NCI-H82 (cell line): ENCODE measurements at regions not wholly inside any gene's neighbourhood (a gene's known extent, or its start where the extent isn't known, plus 50 kb on each side); places are given as distances from the start of the nearest gene placed in this dataset.
A peak's percentile ranks its signal among the peaks of the same experiment; 100 is the strongest.
"Not testable (repeated sequence)": the region's sequence is repeated elsewhere in the genome, so short reads cannot be mapped to it uniquely, and the experiment has no call there.

Experiments used
- DNase-seq: peaks from one replicate; lab custom pipeline; 2025; lab: John Stamatoyannopoulos, UW

- DNase-seq, result no peak
Observed at GRCh38 chr16:64730261-64730660, 391.6 kb downstream of the CDH11 start.

DNA sequence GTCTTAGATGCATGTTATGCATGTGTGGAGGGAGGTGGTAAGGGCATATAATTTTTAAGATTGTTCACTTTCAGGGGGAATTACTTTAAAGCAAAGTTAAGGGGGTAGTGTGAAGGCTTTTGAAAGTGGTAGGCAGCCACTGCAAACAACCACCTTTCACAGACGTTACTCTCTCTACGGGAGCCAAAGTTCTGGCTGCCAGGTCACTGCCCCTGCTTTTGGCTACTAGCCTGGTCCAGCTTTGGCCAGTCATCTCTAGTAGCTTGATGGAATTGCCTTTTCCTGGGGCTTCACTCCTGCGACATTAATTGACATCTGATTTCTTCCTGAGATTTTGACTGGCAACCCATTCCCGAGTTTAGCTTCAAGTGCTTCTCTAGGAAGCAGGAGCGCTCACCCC, 397.5 kb downstream of the CDH11 start:
- DNase-seq, result no peak

DNA sequence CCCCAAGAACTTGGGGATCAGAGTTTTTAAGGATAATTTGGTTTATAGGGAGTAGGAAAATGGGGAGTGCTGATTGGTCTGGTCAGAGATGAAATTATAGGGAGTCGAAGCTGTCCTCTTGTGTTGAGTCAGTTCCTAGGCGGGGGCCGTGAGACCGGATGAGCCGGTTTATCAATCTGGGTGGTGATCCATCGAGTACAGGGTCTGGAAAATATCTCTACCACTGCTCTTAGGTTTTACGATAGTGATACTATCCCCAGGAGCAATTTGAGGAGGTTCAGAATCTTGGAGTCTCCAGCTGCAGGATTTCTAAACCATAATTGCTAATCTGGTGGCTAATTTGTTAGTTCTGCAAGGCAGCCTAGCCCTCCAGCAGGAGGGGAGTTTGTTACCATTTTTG, 403.4 kb downstream of the CDH11 start:
- no peak for DNase-seq

- DNase-seq, result no peak
Observed at GRCh38 chr16:64717871-64718270, 404.0 kb downstream of the CDH11 start.

DNA sequence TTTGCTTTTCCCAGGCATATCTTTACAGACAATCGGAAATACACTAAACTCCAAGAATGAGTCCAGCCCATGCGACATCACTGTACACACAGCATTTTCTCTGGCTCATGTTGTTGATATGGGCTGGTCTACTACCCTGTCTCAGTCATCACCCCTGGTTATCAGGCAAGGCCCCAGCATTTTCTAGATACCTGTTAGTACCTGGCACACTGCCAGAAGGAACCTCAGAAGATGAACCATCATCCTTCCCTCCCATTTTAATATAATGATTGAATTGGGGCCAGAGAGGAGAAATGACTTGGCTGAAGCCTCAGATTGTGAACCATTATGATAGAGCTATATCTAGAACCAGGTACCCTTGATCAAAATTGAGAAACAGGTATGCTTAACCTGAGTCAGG, 406.2 kb downstream of the CDH11 start:
- no peak for DNase-seq

- DNase-seq, result no peak
Observed at GRCh38 chr16:64712026-64712425, 409.8 kb downstream of the CDH11 start.

DNA sequence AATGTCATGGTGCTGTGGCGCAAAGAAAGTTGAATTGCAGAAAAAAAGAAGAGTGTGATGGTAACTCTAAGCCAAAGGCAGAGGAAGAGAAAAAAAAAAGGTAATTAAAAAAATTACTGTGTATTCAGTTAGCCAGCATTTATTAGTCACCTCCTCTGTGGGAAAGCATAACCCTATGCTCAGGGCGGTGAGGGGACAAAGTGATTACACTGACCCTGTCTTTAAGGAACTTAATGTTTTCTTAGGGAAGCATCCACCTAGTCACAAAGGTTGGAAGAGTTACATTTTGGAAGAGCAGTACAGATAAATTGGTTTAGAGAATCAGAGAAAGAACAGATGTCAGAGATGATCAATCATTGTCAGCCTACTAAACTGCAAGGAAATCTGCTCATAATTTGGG, 410.3 kb downstream of the CDH11 start:
- peak; percentile 62 for DNase-seq

- DNase-seq, result no peak
Observed at GRCh38 chr16:64711026-64711425, 410.8 kb downstream of the CDH11 start.

GRCh38 chr16:64705443-64705842, 416.4 kb downstream of the CDH11 start:
- DNase-seq, result no peak

DNA sequence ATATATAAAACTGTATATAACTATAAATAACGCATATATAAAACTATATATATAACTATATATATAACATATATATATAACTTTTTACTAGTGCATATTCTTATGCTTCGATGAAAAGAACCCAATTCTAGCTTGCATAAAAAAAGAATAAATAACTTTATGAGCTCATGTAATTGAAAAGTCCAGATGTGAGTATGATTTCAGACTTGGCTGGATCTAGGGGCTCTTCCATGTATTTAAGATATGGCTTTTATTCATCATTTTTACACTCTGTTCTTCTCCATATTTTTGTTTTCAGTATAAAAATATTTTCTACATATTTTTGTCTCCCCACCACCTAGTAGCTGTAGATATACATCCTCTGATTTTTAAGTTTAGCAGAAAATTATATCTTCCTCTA, 417.5 kb downstream of the CDH11 start:
- DNase-seq, result no peak

DNA sequence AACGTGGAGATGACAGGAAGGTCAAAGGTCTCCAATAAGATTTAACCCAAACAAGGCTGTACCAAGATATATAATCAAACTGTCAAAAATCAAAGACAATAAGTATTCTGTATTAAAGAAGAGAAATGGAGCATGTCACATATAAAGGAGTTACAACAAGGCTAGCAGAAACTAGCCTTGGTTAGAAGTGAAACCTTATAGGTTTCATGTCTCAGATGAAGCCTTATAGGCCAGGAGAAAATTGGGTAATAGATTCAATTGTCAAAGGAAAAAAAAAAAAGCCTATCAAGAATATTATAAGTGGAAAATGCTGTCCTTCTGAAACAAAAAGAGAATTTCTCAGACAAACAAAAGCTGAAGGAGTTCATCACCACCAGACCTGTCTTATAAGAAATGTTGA, 419.4 kb downstream of the CDH11 start:
- no peak for DNase-seq

DNA sequence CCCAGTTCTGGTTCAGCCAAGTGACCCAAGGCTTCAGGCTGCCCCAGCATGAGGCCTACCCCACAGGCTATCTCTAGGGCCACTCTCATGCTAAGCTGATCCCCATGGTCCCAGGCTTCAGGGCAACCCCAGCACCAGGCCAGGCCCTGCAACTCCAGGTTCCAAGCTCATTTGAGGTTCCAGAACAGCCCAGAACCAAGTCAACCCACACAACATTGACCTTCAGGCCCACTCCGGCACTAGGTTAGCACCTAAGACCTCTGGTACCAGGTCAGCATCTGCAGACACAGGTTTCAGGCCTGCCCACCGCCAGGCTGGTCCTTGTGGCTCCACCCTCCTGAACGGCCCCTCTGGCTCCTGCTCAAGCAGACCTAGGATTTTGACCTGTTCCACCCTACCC, 421.2 kb downstream of the CDH11 start:
- no peak for DNase-seq

DNA sequence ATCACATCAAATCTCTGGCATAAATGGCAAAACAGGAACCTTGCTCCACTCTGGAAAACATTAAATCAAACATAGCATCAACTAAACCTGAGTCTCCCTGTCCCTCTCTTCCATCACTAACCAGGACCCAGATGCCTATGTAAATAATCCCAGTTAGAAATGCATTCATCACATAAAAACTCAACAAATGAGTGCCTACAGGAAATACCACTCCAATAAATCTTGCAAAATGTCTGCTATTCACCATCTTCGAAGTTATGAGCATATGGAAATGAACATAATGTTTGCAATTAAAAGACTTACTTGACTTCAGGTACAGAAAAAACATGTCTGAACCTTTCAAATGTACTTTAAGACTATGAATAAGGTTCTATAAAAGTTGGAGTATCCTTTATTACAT, 425.0 kb downstream of the CDH11 start:
- DNase-seq, result no peak

GRCh38 chr16:64695684-64696083, 426.2 kb downstream of the CDH11 start:
- no peak for DNase-seq

DNA sequence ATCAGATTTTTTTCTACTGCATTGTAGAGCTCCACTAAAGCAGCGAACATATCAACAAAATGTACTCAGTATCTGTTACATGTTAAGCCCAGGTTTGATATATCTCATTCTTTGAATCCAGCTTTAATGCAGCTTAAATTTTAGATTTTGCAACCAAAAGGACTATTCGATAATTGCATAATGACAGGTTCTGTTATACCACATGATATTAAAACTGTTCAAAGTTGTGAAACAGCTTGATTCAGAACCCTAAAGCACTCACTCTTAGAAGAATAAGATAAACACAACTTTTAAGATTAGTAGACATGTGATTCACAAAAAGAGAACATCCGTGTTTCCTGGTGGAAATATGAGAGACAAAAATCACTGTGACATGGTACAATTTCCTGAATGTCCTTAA, 427.9 kb downstream of the CDH11 start:
- DNase-seq, result no peak

GRCh38 chr16:64687786-64688185, 434.1 kb downstream of the CDH11 start:
- DNase-seq, result no peak

DNA sequence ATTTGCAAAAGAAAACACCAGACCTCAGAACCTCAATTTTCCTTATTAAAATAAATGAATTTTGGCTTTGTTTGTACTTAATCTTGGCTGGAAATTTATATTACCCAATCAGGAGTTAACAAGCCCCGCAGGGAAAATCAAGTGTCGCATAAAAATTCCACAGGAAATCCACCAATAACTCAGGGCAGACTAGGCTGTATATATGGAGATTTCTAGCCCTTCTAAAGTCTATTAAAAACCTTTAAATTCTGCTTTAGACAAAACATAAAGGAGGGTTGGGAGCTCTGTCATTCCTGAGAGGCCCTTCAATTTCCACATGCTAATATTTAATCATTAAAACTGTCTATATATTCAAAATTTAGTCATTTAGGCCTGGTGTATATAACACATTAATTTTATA, 434.7 kb downstream of the CDH11 start:
- DNase-seq, result no peak

GRCh38 chr16:64679976-64680690, 441.7 kb downstream of the CDH11 start:
- no peak for DNase-seq

DNA sequence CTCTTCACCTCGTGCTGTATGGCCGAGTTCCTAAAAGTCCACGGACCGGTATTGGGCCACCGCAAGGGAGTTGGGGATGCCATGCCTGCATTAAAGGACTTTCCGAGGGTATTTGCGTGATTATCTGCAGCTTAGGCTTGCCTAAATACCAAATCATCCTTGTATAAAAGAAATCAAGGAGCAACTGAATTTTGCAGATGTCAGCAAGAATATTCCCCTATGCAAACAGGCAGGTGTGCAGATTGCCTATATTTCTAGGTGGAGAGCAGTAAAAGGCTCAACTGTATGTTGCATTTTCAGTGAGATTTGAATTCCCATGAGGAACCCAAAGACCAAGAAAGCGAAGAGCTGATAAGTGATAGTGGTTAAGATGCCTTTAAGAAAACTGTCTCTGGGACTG, 452.3 kb downstream of the CDH11 start:
- DNase-seq, result no peak

DNA sequence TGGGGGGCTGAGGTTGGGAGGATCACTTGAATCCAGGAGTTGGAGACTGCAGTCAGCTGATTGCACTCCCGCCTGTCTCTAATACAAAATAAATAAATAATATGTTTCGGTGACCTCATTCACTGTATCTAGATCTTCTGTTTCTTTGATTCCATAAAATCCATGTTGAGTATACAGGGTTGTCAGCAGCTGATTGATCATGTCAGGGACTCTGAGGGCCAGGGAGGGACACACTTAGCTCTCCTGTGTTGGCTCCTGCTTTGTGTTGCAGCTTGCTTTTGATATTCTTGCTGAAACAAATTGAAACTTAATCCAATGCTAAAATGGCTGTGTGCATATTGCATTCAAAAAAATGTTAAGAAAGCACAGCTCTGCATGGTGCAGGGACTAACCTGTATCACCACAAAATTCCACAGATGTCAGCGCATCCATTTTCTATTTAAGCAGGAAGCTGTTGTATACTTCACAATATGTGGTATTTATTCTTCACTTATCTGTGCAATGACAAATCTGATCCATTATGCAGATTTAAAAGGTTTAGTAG, 454.5 kb downstream of the CDH11 start:
- DNase-seq, result no peak

DNA sequence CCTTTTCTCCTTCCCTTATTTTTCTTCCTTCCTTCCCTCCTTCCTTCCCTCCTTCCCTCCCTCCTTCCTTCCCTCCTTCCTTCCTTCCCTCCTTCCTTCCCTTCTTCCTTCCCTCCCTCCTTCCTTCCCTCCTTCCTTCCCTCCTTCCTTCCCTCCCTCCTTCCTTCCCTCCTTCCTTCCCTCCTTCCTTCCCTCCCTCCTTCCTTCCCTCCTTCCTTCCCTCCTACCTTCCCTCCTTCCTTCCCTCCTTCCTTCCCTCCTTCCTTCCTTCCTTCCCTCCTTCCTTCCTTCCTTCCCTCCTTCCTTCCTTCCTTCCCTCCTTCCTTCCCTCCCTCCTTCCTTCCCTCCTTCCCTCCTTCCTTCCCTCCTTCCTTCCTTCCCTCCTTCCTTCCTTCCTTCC, 459.6 kb downstream of the CDH11 start:
- not testable (repeated sequence) for DNase-seq

- no peak for DNase-seq
Observed at GRCh38 chr16:64659866-64660265, 462.0 kb downstream of the CDH11 start.

GRCh38 chr16:64657316-64658011, 464.4 kb downstream of the CDH11 start:
- no peak for DNase-seq

- DNase-seq, result no peak
Observed at GRCh38 chr16:64656471-64656870, 465.4 kb downstream of the CDH11 start.
